ENCODE measurements at regions not wholly inside any gene's neighbourhood (a gene's known extent, or its start where the extent isn't known, plus 50 kb on each side); places are given as distances from the start of the nearest gene placed in this dataset.

DNA sequence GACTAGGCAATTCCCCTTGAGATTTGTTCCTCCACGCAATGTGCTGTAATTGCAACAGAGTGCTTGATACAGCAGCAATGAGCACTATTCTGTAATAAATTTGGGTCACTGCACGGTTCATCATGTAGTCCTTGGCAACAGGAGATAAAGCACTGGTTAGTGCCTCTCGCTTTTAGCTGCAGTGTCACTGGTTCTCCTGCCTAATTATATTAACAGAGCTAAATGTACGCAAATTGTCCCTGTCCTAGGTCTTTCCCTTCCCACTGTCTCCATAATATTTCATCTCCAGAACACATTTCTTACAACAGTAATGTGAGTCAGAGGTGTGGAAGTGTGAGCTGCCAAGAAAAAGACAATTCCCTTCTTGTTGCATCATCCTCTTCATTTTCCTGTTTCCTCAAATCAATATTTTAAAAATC lies 553.1 kb downstream of the ZNF608 start:
- no peaks in the 10 kb centered on the region for H3K36me3 Mint-ChIP-seq
- intact Hi-C loops (cut with micrococcal nuclease) = no loop called here
- Histone ChIP-seq H3K4me3 (replicated peaks in 1 of 3; ENCODE audit: low read depth in 2 of 3, low read length in 3 of 3) (no peak overlapping the region), H4K20me1 (ENCODE audit: insufficient read depth, low read length) (no peaks in the 10 kb centered on the region), H2AFZ (ENCODE audit: insufficient read depth, low read depth, low read length, poor library complexity, severe bottlenecking) (no peak overlapping the region), H3K4me1 (ENCODE audit: control insufficient read depth in 1 of 2, insufficient read depth in 2 of 2, low read length in 2 of 2) (no peaks in the 10 kb centered on the region), H3K9ac (ENCODE audit: insufficient read depth, low read length, poor library complexity, severe bottlenecking) (no peak overlapping the region), H3K36me3 (replicated peaks in 1 of 2; ENCODE audit: control insufficient read depth in 1 of 2, insufficient read depth in 2 of 2, low read length in 2 of 2) (no peaks in the 10 kb centered on the region), H3K27ac (ENCODE audit: low read depth in 1 of 2, low read length in 2 of 2) (no peak overlapping the region), H3K4me2 (replicated peaks; ENCODE audit: extremely low read depth, low read length, poor library complexity, severe bottlenecking) (no peak overlapping the region), H3K9me3 (replicated peaks in 1 of 2; ENCODE audit: control insufficient read depth in 1 of 2, insufficient read depth in 1 of 2, low read length in 2 of 2) (no peaks in the 10 kb centered on the region), H3K27me3 (ENCODE audit: control insufficient read depth in 2 of 2, insufficient read depth in 2 of 2, low read length in 2 of 2) (no peaks in the 10 kb centered on the region), H3K79me2 (ENCODE audit: insufficient read depth, low read length) (no peaks in the 10 kb centered on the region)
- no peak overlapping the region for H3K27ac Mint-ChIP-seq
- H3K4me1 Mint-ChIP-seq = no peaks in the 10 kb centered on the region
- no peak overlapping the region for H3K4me3 Mint-ChIP-seq
- H3K27me3 Mint-ChIP-seq (ENCODE audit: low read depth in 3 of 3) = no peaks in the 10 kb centered on the region
- WGBS (ENCODE audit: insufficient coverage) = 86% methylated on average over 3 of the region's 4 CpGs
- no peak for DNase-seq
- H3K9me3 Mint-ChIP-seq = peaks cover 0 to 6% (median 1%) of the 10 kb centered on the region in 7 donors
- TF ChIP-seq, protein P1, sequence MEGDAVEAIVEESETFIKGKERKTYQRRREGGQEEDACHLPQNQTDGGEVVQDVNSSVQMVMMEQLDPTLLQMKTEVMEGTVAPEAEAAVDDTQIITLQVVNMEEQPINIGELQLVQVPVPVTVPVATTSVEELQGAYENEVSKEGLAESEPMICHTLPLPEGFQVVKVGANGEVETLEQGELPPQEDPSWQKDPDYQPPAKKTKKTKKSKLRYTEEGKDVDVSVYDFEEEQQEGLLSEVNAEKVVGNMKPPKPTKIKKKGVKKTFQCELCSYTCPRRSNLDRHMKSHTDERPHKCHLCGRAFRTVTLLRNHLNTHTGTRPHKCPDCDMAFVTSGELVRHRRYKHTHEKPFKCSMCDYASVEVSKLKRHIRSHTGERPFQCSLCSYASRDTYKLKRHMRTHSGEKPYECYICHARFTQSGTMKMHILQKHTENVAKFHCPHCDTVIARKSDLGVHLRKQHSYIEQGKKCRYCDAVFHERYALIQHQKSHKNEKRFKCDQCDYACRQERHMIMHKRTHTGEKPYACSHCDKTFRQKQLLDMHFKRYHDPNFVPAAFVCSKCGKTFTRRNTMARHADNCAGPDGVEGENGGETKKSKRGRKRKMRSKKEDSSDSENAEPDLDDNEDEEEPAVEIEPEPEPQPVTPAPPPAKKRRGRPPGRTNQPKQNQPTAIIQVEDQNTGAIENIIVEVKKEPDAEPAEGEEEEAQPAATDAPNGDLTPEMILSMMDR (IDR thresholded peaks at IDR 0.05) = no peak

DNA sequence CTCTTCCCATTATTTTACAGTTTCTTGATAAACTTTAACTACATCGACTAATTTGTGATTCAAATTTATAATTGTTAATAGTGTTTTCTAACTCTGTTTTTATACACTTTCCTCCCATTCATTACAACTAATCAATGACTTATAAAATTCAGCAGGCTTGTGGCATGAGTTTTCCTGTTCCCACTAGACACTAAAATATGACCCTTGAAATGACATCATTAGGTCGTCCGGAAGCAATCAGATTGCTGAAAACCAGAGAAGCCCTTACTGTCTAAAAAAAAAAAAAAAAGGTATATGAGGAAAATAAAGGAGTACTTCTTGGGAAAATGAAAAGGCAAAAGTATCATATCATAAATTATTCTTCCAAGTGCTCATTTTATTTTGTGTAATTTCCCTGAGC lies 553.7 kb downstream of the ZNF608 start:
- Histone ChIP-seq H3K27me3 (ENCODE audit: control insufficient read depth in 2 of 2, insufficient read depth in 2 of 2, low read length in 2 of 2) (no peaks in the 10 kb centered on the region), H4K20me1 (ENCODE audit: insufficient read depth, low read length) (no peaks in the 10 kb centered on the region), H3K79me2 (ENCODE audit: insufficient read depth, low read length) (no peaks in the 10 kb centered on the region), H3K27ac (ENCODE audit: low read depth in 1 of 2, low read length in 2 of 2) (no peak overlapping the region), H3K36me3 (replicated peaks in 1 of 2; ENCODE audit: control insufficient read depth in 1 of 2, insufficient read depth in 2 of 2, low read length in 2 of 2) (no peaks in the 10 kb centered on the region), H3K4me3 (replicated peaks in 1 of 3; ENCODE audit: low read depth in 2 of 3, low read length in 3 of 3) (no peak overlapping the region), H3K4me2 (replicated peaks; ENCODE audit: extremely low read depth, low read length, poor library complexity, severe bottlenecking) (no peak overlapping the region), H3K4me1 (ENCODE audit: control insufficient read depth in 1 of 2, insufficient read depth in 2 of 2, low read length in 2 of 2) (no peaks in the 10 kb centered on the region), H3K9me3 (replicated peaks in 1 of 2; ENCODE audit: control insufficient read depth in 1 of 2, insufficient read depth in 1 of 2, low read length in 2 of 2) (peaks cover 0 to 3% of the 10 kb centered on the region in 2 donors), H3K9ac (ENCODE audit: insufficient read depth, low read length, poor library complexity, severe bottlenecking) (no peak overlapping the region), H2AFZ (ENCODE audit: insufficient read depth, low read depth, low read length, poor library complexity, severe bottlenecking) (no peak overlapping the region)
- intact Hi-C loops (cut with micrococcal nuclease) = no loop called here
- Mint-ChIP-seq H3K27me3 (ENCODE audit: low read depth in 3 of 3) (no peaks in the 10 kb centered on the region), H3K4me1 (no peaks in the 10 kb centered on the region), H3K4me3 (no peak overlapping the region), H3K9me3 (peaks cover 0 to 6% (median 2%) of the 10 kb centered on the region in 7 donors), H3K27ac (no peak overlapping the region), H3K36me3 (no peaks in the 10 kb centered on the region)
- no CpG with 5 or more reads among the region's 3 CpGs for WGBS (ENCODE audit: insufficient coverage)
- DNase-seq = no peak
- TF ChIP-seq, protein P1 (IDR thresholded peaks at IDR 0.05) = no peak

Measured in CD14-positive monocyte (primary cell).